ENCODE measurements at regions not wholly inside any gene's neighbourhood (a gene's known extent, or its start where the extent isn't known, plus 50 kb on each side); places are given as distances from the start of the nearest gene placed in this dataset.

DNA sequence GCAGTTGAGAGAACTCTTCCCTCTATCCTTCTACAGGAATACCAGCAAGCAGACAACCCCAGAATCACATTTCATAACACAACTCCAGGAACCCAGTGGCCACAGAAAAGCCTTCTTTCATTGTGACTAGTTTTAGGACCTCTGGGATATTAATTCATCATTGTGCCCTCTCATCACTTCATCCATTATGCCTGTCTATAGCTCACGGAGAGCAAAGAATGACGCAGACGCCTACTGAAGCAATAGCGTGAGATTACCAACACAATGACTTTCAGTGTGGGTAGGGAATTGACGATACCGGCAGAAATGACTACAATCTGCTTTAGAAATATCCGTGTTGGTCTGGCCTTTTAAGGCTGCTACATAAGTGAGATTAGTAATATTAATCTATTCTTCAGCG is 158.1 kb upstream of the FOXG1 start:
- TF ChIP-seq ZNF404 (tag by site-specific recombination; IDR thresholded peaks at IDR 0.05) (no peak), HOXA7 (CRISPR knock-in tag; IDR thresholded peaks at IDR 0.05; ENCODE audit: borderline replicate concordance) (no peak), HOXC10 (CRISPR knock-in tag; IDR thresholded peaks at IDR 0.05) (no peak), ZBTB49 (tag by site-specific recombination; IDR thresholded peaks at IDR 0.05; ENCODE audit: low read depth) (no peak), YY1 (tag by site-specific recombination; IDR thresholded peaks at IDR 0.05) (no peak), ZBTB1 (tag by site-specific recombination; IDR thresholded peaks at IDR 0.05) (no peak)
- TF ChIP-seq, protein P1, sequence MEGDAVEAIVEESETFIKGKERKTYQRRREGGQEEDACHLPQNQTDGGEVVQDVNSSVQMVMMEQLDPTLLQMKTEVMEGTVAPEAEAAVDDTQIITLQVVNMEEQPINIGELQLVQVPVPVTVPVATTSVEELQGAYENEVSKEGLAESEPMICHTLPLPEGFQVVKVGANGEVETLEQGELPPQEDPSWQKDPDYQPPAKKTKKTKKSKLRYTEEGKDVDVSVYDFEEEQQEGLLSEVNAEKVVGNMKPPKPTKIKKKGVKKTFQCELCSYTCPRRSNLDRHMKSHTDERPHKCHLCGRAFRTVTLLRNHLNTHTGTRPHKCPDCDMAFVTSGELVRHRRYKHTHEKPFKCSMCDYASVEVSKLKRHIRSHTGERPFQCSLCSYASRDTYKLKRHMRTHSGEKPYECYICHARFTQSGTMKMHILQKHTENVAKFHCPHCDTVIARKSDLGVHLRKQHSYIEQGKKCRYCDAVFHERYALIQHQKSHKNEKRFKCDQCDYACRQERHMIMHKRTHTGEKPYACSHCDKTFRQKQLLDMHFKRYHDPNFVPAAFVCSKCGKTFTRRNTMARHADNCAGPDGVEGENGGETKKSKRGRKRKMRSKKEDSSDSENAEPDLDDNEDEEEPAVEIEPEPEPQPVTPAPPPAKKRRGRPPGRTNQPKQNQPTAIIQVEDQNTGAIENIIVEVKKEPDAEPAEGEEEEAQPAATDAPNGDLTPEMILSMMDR (tag by site-specific recombination; IDR thresholded peaks at IDR 0.05) = no peak

Data from HEK293 (cell line).